ENCODE measurements at regions not wholly inside any gene's neighbourhood (a gene's known extent, or its start where the extent isn't known, plus 50 kb on each side); places are given as distances from the start of the nearest gene placed in this dataset.

DNA sequence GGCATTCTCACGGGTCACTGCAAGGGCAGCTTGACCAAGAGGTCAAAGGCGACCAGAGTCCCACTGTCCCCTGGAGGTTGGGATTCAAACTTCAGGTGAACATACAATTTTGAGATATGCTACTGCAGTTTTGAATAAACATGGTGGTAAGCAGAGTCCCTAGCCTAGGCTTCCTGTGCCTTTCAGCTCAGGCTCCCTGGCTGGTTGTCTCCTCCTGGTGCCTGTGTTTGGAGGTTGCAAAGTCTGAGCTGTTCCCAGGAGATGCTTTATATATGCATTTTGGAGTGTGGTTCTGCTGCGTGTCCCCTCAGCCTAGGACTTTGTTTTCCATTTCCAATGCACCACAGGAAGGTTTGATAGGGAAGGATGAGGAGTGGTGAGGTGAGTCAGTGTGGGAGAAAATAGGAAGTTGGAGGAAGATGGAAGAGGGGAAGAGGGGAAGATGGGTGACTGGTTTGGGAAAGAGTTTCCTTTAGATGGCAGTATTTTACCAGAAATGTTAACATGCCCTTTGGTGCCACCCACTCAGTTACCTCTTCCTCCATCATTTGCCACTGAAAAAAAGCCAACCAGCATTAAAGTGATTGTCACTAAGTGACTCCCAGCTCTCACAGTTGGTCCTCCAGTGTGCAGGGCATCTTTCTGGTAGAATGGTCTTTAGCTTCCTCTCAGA, 211.7 kb upstream of the AGTR2 start:
- TF ChIP-seq, protein P1, sequence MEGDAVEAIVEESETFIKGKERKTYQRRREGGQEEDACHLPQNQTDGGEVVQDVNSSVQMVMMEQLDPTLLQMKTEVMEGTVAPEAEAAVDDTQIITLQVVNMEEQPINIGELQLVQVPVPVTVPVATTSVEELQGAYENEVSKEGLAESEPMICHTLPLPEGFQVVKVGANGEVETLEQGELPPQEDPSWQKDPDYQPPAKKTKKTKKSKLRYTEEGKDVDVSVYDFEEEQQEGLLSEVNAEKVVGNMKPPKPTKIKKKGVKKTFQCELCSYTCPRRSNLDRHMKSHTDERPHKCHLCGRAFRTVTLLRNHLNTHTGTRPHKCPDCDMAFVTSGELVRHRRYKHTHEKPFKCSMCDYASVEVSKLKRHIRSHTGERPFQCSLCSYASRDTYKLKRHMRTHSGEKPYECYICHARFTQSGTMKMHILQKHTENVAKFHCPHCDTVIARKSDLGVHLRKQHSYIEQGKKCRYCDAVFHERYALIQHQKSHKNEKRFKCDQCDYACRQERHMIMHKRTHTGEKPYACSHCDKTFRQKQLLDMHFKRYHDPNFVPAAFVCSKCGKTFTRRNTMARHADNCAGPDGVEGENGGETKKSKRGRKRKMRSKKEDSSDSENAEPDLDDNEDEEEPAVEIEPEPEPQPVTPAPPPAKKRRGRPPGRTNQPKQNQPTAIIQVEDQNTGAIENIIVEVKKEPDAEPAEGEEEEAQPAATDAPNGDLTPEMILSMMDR (conservative IDR thresholded peaks at IDR 0.05 in 1 of 2, IDR thresholded peaks at IDR 0.05 in 1 of 2; ENCODE audit: extremely low read depth in 1 of 2, insufficient read depth in 1 of 2, low read depth in 1 of 2, low read length in 2 of 2): peak; percentile 3 to 29
- no peak for TF ChIP-seq EZH2 (IDR thresholded peaks at IDR 0.05; ENCODE audit: borderline replicate concordance, low read length)

Measured in mammary epithelial cell (primary cell).